ENCODE measurements at regions not wholly inside any gene's neighbourhood (a gene's known extent, or its start where the extent isn't known, plus 50 kb on each side); places are given as distances from the start of the nearest gene placed in this dataset.
A peak's percentile ranks its signal among the peaks of the same experiment; 100 is the strongest.

GRCh38 chrX:78603908-78604307 lies 55.2 kb downstream of the RTL3 start:
- no peak for FAIRE-seq
- no peak for TF ChIP-seq CTCF (IDR thresholded peaks at IDR 0.05; ENCODE audit: borderline replicate concordance, extremely low read depth, insufficient read depth)
- Histone ChIP-seq H3K36me3 (ENCODE audit: control insufficient read depth in 2 of 3, insufficient read depth in 3 of 3, low read length in 3 of 3) (no peaks in the 10 kb centered on the region), H3K27ac (ENCODE audit: low read depth in 2 of 2, low read length in 2 of 2) (no peak overlapping the region), H3K4me1 (ENCODE audit: control insufficient read depth in 2 of 3, insufficient read depth in 2 of 3, low read depth in 1 of 3, low read length in 3 of 3) (no peaks in the 10 kb centered on the region), H3K4me3 (ENCODE audit: low read length in 3 of 3) (no peak overlapping the region), H3K9ac (ENCODE audit: low read length in 3 of 3) (no peak overlapping the region), H3K9me3 (ENCODE audit: control insufficient read depth in 2 of 3, insufficient read depth in 1 of 3, low read length in 3 of 3) (no peaks in the 10 kb centered on the region), H3K27me3 (ENCODE audit: control insufficient read depth, insufficient read depth, low read length) (no peaks in the 10 kb centered on the region)
- DNase-seq = no peak
- intact Hi-C loops (cut with DNase I) = no loop called here

GRCh38 chrX:78595901-78596502 lies 63.1 kb downstream of the RTL3 start:
- Histone ChIP-seq H3K9ac (ENCODE audit: low read length in 3 of 3) (no peak overlapping the region), H3K27me3 (ENCODE audit: control insufficient read depth, insufficient read depth, low read length) (no peaks in the 10 kb centered on the region), H3K9me3 (ENCODE audit: control insufficient read depth in 2 of 3, insufficient read depth in 1 of 3, low read length in 3 of 3) (no peaks in the 10 kb centered on the region), H3K36me3 (ENCODE audit: control insufficient read depth in 2 of 3, insufficient read depth in 3 of 3, low read length in 3 of 3) (no peaks in the 10 kb centered on the region), H3K4me3 (ENCODE audit: low read length in 3 of 3) (no peak overlapping the region), H3K4me1 (ENCODE audit: control insufficient read depth in 2 of 3, insufficient read depth in 2 of 3, low read depth in 1 of 3, low read length in 3 of 3) (no peaks in the 10 kb centered on the region), H3K27ac (ENCODE audit: low read depth in 2 of 2, low read length in 2 of 2) (no peak overlapping the region)
- FAIRE-seq = no peak
- no peak for TF ChIP-seq CTCF (IDR thresholded peaks at IDR 0.05; ENCODE audit: borderline replicate concordance, extremely low read depth, insufficient read depth)
- peak in 2 of 5 donors; percentile 6 to 18 for DNase-seq
- intact Hi-C loops (cut with DNase I) = no loop called here

GRCh38 chrX:78593701-78594100 lies 65.4 kb downstream of the RTL3 start:
- FAIRE-seq = peak; percentile 53
- no peak overlapping the region for H3K27ac ChIP-seq (ENCODE audit: low read depth in 2 of 2, low read length in 2 of 2)
- no peak for TF ChIP-seq CTCF (IDR thresholded peaks at IDR 0.05; ENCODE audit: borderline replicate concordance, extremely low read depth, insufficient read depth)
- no peaks in the 10 kb centered on the region for H3K9me3 ChIP-seq (ENCODE audit: control insufficient read depth in 2 of 3, insufficient read depth in 1 of 3, low read length in 3 of 3)
- no peak for DNase-seq
- H3K4me1 ChIP-seq (ENCODE audit: control insufficient read depth in 2 of 3, insufficient read depth in 2 of 3, low read depth in 1 of 3, low read length in 3 of 3) = no peaks in the 10 kb centered on the region
- intact Hi-C loops (cut with DNase I) = no loop called here
- H3K4me3 ChIP-seq (ENCODE audit: low read length in 3 of 3) = no peak overlapping the region
- H3K36me3 ChIP-seq (ENCODE audit: control insufficient read depth in 2 of 3, insufficient read depth in 3 of 3, low read length in 3 of 3) = no peaks in the 10 kb centered on the region
- H3K9ac ChIP-seq (ENCODE audit: low read length in 3 of 3) = no peak overlapping the region
- H3K27me3 ChIP-seq (ENCODE audit: control insufficient read depth, insufficient read depth, low read length) = no peaks in the 10 kb centered on the region

- no peak overlapping the region for H3K9ac ChIP-seq (ENCODE audit: low read length in 3 of 3)
- H3K36me3 ChIP-seq (ENCODE audit: control insufficient read depth in 2 of 3, insufficient read depth in 3 of 3, low read length in 3 of 3) = no peaks in the 10 kb centered on the region
- H3K4me1 ChIP-seq (ENCODE audit: control insufficient read depth in 2 of 3, insufficient read depth in 2 of 3, low read depth in 1 of 3, low read length in 3 of 3) = no peaks in the 10 kb centered on the region
- DNase-seq = no peak
- no peaks in the 10 kb centered on the region for H3K27me3 ChIP-seq (ENCODE audit: control insufficient read depth, insufficient read depth, low read length)
- no peak for FAIRE-seq
- H3K9me3 ChIP-seq (ENCODE audit: control insufficient read depth in 2 of 3, insufficient read depth in 1 of 3, low read length in 3 of 3) = no peaks in the 10 kb centered on the region
- TF ChIP-seq CTCF (IDR thresholded peaks at IDR 0.05; ENCODE audit: borderline replicate concordance, extremely low read depth, insufficient read depth) = no peak
- no peak overlapping the region for H3K27ac ChIP-seq (ENCODE audit: low read depth in 2 of 2, low read length in 2 of 2)
- intact Hi-C loops (cut with DNase I) = no loop called here
- H3K4me3 ChIP-seq (ENCODE audit: low read length in 3 of 3) = no peak overlapping the region
Measured at GRCh38 chrX:78592030-78592429, 67.1 kb downstream of the RTL3 start.
